ENCODE measurements at regions not wholly inside any gene's neighbourhood (a gene's known extent, or its start where the extent isn't known, plus 50 kb on each side); places are given as distances from the start of the nearest gene placed in this dataset.

- no peak for TF ChIP-seq EZH2 (IDR thresholded peaks at IDR 0.05; ENCODE audit: insufficient read depth, poor library complexity, severe bottlenecking)
- no peak for TF ChIP-seq EZH2phosphoT487 (IDR thresholded peaks at IDR 0.05; ENCODE audit: insufficient read depth, low read depth)
Measured at GRCh38 chr21:23394458-23394857, 2212.8 kb downstream of the MRPL39 start.

All from GM23248 (cell line).